DLD1 (cell line): ENCODE measurements at regions not wholly inside any gene's neighbourhood (a gene's known extent, or its start where the extent isn't known, plus 50 kb on each side); places are given as distances from the start of the nearest gene placed in this dataset.
"Not testable (repeated sequence)": the region's sequence is repeated elsewhere in the genome, so short reads cannot be mapped to it uniquely, and the experiment has no call there.

ENCODE experiments used
- in situ Hi-C: cut with HindIII; loops from 2 replicates; pipeline ENCODE4 v1.10.0; 2017; ENCODE audit warnings: low sequenced_read_pairs

GRCh38 chr2:224263571-224264043, 138.3 kb downstream of the FAM124B start:
- in situ Hi-C loops: no loop called here

GRCh38 chr2:224261326-224261725, 140.6 kb downstream of the FAM124B start:
- in situ Hi-C loops: no loop called here

GRCh38 chr2:224260372-224261020, 141.4 kb downstream of the FAM124B start:
- in situ Hi-C loops: no loop called here

- in situ Hi-C loops: no loop called here
These were observed 142.1 kb downstream of the FAM124B start for GRCh38 chr2:224259831-224260230.

- in situ Hi-C loops: no loop called here
These were observed 143.8 kb downstream of the FAM124B start for GRCh38 chr2:224258059-224258458.

GRCh38 chr2:224257156-224257555, 144.8 kb downstream of the FAM124B start:
- in situ Hi-C loops: no loop called here

GRCh38 chr2:224253464-224253863, 148.4 kb downstream of the FAM124B start:
- in situ Hi-C loops: no loop called here

GRCh38 chr2:224252631-224253030, 149.3 kb downstream of the FAM124B start:
- in situ Hi-C loops: no loop called here

GRCh38 chr2:224248944-224249371, 152.9 kb downstream of the FAM124B start:
- in situ Hi-C loops: no loop called here

- in situ Hi-C loops: no loop called here
These were observed 159.3 kb downstream of the FAM124B start for GRCh38 chr2:224242561-224242960.

- in situ Hi-C loops: no loop called here
These were observed 160.1 kb downstream of the FAM124B start for GRCh38 chr2:224241812-224242211.

- in situ Hi-C loops: no loop called here
These were observed 160.9 kb downstream of the FAM124B start for GRCh38 chr2:224241001-224241400.

- in situ Hi-C loops: no loop called here
These were observed 177.9 kb downstream of the FAM124B start for GRCh38 chr2:224223851-224224555.

- in situ Hi-C loops: no loop called here
These were observed 178.9 kb downstream of the FAM124B start for GRCh38 chr2:224222974-224223373.

GRCh38 chr2:224222291-224222690, 179.6 kb downstream of the FAM124B start:
- in situ Hi-C loops: no loop called here

- in situ Hi-C loops: no loop called here
These were observed 180.4 kb downstream of the FAM124B start for GRCh38 chr2:224221455-224221913.

GRCh38 chr2:224220586-224221255, 181.2 kb downstream of the FAM124B start:
- in situ Hi-C loops: no loop called here

- in situ Hi-C loops: no loop called here
These were observed 180.7 kb upstream of the SERPINE2 start for GRCh38 chr2:224219781-224220180.

- in situ Hi-C loops: no loop called here
These were observed 178.9 kb upstream of the SERPINE2 start for GRCh38 chr2:224217962-224218347.

- in situ Hi-C loops: no loop called here
These were observed 178.3 kb upstream of the SERPINE2 start for GRCh38 chr2:224217233-224217961.

- in situ Hi-C loops: not testable (repeated sequence)
These were observed 176.5 kb upstream of the SERPINE2 start for GRCh38 chr2:224215611-224216010.
